ENCODE measurements at regions not wholly inside any gene's neighbourhood (a gene's known extent, or its start where the extent isn't known, plus 50 kb on each side); places are given as distances from the start of the nearest gene placed in this dataset.
A peak's percentile ranks its signal among the peaks of the same experiment; 100 is the strongest.

DNA sequence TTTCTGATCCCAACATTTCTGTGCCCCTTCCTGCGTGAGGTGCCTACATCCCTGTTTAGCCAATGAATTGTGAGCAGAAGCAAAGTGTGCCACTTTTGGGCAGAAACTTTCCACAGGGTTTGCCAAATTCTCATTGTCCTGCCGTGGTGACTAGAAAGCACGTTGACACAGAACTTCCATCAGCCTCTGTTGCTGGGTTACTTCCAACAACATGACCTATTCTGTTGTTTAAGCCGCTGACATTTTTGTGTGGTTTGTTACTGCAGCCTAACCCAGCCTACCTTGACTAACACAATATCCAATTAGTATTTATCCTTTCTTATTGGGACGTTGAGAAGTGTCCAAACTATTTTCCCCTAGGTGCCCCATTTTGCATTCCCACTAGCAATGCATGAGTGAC, 136.8 kb downstream of the URB2 start:
- DNase-seq = no peak

GRCh38 chr1:229768232-229768631, 142.2 kb downstream of the URB2 start:
- DNase-seq = no peak

DNA sequence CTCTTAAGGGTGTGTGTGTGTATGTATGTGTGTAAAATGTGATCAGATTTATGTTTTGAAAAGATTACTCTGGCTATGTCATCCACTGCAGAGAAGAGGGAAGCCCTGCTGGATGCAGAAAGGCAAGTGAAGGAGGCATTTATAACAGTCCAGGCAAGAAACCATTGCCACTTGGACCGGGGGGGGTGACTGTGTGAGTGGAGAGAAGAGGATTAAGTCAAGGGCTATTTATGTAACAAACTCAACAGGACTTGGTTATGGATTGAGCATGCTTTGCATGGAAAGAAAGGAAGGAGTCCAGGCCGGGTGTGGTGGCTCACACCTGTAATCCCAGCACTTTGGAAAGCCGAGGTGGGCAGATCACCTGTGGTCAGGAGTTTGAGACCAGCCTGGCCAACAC, 143.0 kb downstream of the URB2 start:
- no peak for DNase-seq

GRCh38 chr1:229769809-229770208, 143.8 kb downstream of the URB2 start:
- no peak for DNase-seq

DNA sequence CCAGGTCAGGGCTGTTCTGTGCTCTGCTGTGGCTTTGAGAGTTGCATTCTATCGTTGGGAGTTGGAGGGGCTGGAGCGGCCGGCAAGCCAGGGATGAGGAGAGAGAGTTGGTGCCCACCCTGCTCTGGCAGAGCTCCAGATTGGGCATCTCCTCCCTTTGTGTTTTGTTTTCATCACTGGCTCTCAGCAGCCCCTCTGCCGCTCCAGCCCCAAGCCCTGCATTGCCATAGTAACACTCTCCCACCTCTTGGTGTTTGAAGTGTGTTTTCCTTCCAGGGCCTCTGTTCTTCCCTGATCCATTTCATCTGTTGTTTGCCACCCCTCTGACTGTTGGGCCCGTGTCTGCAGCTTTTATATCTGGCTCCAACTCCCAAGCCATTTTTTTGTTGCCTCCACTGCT, 152.7 kb downstream of the URB2 start:
- no peak for DNase-seq

- peak; percentile 85 for DNase-seq
These were observed 155.4 kb downstream of the URB2 start for GRCh38 chr1:229781453-229781852.

DNA sequence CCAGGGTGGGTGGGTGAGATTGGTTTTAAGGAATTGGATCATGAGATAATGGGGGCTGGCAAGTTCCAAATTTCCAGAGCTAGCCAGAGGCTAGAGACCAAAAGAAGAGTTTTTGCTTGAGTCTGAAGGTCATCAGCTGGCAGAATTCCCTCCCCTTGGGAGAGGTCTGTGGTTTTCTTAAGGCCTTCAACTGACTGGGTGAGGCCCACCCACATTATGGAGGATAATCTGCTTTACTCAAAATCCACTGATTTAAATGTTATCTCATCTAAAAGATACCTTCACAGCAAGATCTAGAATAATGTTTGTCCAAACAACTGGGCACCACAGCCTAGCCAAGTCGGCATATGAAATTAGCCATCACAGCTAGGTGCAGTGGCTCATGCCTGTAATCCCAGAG, 156.4 kb downstream of the URB2 start:
- DNase-seq = no peak

- no peak for DNase-seq
These were observed 158.8 kb downstream of the URB2 start for GRCh38 chr1:229784834-229785233.

GRCh38 chr1:229786974-229787610, 161.0 kb downstream of the URB2 start:
- no peak for DNase-seq

DNA sequence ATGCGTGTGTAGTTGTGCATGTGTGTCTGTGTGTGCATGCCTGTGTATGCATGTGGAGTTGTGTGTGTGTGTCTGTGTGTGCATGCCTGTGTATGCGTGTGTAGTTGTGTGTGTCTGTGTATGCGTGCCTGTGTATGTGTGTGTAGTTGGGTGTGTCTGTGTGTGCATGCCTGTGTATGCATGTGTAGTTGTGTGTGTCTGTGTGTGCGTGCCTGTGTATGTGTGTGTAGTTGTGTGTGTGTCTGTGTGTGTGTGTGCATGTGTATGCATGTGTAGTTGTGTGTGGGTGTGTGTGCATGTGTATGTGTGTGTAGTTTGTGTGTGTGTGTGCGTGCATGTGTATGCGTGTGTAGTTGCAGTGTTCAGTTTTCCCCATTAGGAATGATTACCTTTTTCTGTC, 162.0 kb downstream of the URB2 start:
- DNase-seq = no peak

DNA sequence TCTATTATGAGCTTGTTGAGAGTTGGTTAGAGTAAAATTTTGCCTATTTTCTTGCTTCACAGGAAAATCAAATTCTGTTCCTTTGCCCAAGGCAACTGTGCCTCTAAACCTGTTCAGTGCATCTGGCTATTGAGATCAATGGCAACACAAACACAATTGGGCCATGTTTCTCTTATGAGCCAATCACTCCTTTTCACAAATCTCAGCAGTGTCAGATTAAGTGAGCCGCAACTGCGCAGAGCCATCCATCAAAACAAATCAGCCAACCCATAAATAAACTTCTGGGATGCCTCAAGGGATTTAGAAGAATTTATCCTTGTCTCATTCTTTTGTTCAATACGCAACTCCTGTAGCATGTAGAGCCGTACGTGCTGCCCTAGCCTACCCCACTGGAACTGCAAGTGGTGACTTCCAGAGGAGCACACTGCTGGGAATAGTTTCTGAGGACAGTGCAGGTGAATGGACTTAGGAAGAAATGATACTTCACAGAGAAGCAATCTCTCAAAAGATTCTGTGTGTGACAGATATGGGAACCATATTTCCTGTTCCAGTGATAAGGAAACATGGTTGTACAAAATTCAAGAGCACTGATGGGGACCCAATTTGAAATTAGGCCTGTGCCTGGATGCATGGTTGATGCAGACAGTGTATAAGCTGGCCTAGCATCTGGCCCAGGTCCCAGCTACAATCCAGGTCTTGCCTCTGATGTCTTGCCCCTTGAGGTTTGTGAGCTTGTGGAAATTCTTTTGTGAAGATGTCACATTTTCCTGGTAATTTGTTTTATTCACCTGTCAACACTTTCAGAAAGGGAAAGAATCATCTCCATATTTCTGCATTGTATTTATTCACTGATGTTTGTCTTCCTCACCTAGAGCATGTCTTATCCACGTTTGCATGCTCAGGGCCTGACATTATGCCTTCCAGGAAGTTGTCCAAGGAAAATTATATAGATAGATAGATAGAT, 166.2 kb downstream of the URB2 start:
- no peak for DNase-seq

DNA sequence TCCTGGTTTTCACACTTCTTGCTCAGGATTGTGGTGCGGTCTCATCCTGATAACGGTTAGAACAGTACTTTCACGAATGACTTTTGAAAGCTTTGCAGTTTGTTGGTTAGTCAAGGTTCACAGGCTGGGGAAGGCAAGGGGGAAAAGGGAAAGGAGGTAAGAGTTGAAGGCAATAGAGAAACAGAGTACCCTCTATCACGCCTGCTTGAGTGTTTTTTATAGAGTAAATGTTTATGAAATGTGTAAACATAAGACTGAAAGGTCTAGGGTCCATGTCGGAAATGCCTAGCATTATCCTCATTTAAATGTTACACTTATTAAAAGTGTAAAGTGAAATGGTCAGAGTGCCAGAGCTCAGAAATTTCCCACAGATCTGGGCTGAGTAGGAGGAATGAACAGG, 167.4 kb downstream of the URB2 start:
- DNase-seq = no peak

DNA sequence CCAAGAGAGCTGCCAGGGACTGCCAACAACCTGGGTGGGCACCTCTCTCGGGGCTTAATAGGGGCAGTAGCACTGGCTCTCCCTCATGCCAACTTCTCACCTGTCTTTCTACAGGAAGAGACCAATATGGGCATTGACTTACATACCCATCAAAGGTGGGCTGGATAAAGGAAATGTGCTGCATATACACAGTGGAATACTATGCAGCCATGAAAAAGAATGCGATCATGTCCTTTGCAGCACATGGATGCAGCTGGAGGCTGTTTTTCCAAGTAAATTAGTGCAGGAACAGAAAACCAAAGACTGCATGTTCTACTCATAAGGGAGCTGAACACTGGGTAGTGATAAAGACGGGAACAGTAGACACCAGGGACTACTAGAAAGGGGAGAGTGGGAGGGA, 172.5 kb downstream of the URB2 start:
- no peak for DNase-seq

DNA sequence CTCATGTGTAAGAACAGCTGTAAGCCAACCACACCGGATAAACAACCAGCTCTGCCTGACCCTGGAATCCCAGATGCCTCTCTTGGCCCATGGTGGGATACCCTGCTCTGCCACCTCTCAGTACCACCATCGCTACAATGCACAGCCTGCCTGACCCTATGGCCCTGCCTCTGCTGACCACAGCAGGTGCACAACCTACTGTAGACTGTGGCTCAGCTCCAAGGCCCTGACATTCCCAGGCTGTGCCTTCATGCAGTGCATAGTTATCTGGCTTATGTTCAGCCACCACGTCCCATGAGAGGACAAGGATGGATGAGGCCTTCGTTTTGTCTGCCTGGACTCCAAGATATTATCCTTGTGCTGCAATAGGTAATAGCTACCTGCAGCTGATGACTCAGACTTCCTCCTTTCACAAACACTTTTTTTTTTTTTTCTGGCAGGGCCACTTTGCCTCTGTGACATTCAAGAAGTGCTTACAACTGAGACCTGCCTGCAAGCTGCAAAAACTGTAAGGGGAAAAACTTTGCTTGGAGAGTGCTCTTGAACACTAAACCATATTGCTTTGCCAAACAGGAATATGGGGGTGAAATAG, 177.7 kb downstream of the URB2 start:
- DNase-seq = no peak

DNA sequence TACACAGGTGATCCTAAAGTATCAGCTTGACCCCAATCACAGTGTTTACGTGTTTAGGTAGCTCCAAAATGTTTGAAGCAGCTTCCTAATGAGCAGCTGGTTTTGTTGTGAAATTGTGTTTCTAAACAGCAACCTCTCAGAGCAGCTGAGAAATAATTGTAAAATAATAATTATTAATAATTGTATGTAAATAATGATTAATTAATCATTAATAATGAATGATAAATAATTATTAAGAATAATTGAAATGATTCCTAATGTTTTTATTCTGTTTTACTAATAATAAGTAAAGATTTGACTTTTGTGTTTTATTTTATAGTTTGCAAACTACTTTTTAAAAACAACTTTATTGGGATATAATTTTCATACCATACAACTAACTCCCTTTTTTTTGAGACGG, 182.2 kb downstream of the URB2 start:
- DNase-seq = no peak

- no peak for DNase-seq
These were observed 184.1 kb downstream of the URB2 start for GRCh38 chr1:229810140-229810539.

DNA sequence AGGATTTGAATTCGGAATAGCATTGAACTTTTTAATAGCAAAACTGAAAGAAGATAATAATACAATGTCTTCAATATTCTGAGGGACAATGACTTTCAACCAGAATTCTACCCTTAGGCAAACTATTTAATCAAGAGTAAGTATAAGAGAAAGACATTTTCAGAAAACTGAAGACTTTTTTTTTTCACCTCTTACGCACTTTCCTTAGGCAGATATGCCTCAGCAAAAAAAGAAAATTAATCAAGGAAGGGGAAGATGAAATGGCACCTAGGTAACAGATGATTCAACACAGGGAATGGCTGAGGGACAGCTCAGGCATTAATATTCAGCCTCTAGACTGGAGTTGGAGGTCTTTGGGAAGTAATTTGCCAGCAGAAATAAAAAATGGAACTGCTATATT, 184.9 kb downstream of the URB2 start:
- DNase-seq = no peak

GRCh38 chr1:229812148-229812547, 186.1 kb downstream of the URB2 start:
- no peak for DNase-seq

DNA sequence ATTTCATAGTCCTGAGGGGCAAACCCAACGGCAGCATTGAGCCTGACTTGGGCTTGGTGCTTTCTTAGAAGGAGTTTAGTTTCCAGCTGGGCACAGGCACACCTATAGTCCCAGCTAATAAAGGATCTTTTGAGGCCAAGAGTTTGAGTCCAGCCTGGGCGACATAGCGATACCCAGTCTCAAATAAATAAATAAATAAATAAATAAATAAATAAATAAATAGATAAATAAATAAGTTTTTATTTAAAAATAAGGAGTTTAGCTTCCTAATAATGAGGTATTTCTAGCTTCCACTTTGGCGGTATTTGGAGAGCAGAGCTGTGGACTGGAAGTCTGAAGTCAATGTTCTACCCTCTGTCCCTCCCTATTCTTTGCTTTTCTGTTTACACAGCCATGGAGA, 186.6 kb downstream of the URB2 start:
- no peak for DNase-seq

DNA sequence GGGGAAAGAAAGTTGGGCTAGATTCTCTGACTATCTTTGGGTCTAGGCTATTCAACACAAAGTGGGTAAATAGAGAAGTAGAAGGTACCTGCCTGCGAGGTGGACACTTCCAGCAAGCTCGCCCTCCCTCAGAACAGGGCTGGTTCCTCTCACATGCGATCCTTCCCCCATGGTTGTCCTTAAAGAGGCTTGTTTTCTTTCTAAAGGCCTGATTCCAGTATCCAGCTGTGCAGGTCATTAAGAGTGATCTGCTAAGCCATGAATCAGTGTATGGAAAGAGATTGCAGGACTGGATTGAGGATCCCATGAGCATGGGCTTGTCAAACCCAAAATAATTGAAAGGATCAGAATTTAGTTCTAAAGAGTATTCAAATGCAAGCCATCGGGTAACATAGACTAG, 189.0 kb downstream of the URB2 start:
- DNase-seq = no peak

DNA sequence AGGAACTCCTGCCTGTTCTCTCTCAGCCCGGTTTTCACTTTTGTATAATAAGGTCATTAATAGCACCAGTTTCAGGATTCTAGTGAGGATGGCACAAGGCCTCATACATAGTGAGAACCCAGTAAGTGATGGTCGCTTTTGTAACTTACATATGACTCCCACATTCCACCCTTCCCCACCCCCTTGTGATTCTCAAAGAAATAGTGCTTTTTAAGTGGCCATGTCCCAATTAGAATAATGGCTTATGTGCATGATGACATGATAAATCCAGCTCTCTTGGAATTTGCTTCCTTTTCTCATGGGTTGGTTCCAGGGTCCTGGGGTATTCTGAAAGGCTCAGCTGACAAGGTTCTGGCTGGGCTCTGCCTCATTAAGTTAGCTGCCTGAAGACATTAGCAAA, 189.9 kb downstream of the URB2 start:
- DNase-seq = no peak

DNA sequence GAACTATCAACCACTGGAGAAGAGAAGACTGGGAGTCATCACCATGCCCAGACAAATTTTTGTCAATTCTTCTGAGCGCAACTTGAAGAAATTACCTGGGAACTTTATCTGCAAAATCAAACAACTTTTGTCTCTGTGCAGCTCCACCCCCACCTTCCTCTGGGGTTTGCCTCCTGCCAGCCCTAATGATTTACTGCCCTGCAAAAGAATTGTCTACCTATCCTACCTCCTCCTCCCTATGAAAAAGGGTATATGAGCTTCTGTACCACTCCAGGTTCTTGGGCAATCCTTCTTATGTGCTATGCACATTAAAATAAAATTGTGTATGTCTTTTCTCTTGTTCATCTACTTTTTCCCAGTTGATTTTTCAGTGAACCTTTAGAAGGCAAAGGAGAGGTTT, 191.9 kb downstream of the URB2 start:
- DNase-seq = no peak

DNA sequence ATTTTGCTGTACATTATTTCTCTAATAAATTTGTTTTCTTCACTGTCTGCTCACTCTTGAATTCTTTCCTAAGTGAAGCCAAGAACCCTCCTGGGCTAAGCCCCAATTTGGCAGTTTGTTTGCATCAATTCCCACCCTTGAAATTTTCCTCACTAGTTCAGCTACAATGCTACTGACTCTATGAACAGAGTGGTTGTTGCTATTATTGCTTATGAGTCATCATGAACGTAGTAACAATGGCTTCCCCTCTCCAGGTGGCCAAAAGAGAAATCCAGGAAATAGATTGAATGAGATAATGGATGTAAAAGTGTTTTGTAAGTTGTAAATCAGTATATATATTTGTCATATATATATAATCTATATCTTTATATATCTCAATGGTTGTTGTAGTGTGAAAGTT, 193.0 kb downstream of the URB2 start:
- no peak for DNase-seq

DNA sequence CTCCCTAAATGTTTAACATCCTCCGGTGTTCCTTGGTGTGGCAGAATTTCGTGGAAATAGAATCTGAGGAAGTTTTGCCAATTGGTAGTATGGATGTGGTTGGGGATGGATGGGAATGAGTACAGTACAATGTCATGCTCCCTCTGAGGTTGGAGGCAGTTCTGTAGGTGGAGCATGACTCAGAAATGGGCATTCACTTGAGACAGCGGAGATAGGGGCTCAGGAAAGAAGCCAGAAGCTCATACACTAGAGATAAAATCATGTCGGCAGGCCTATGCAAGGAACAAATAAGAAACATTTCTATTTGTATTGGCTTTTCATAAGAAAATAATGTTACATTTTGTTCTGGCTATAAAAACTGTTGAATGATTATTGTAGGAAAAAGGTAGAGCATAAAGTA, 196.0 kb downstream of the URB2 start:
- no peak for DNase-seq

Measured in NCI-H1694 (cell line).